SK-N-SH treated with all-trans-retinoic acid at 6 μM for 48 hours (cell line): ENCODE measurements at regions not wholly inside any gene's neighbourhood (a gene's known extent, or its start where the extent isn't known, plus 50 kb on each side); places are given as distances from the start of the nearest gene placed in this dataset.

Experiments used
- ARNTL ChIP-seq: fragments of 450-650 bp; formaldehyde crosslinking; IDR thresholded peaks from 2 replicates; pipeline ENCODE4 v1.5.0; 2020; ENCODE audit warnings: low read depth, mild to moderate bottlenecking, moderate library complexity, borderline replicate concordance
- GLIS3 ChIP-seq: fragments of 250-450 bp; sonication (Bioruptor Pico); IDR thresholded peaks from 2 replicates; pipeline ENCODE4 v1.5.0; 2020; ENCODE audit warnings: mild to moderate bottlenecking, moderate library complexity
- ISL1 ChIP-seq: fragments of 250-450 bp; sonication (Bioruptor Pico); IDR thresholded peaks from 2 replicates; pipeline ENCODE4 v2.1.2; 2022; ENCODE audit warnings: mild to moderate bottlenecking, moderate library complexity
- PPARA ChIP-seq: fragments of 250-450 bp; sonication (Bioruptor Pico); IDR thresholded peaks from 2 replicates; pipeline ENCODE4 v1.5.0; 2020; ENCODE audit warnings: mild to moderate bottlenecking, borderline replicate concordance
- ZC3H10 ChIP-seq: fragments of 250-450 bp; sonication (Bioruptor Pico); IDR thresholded peaks from 2 replicates; pipeline ENCODE4 v1.5.1; 2021; ENCODE audit warnings: mild to moderate bottlenecking, moderate library complexity
- TF ChIP-seq, protein P1 (sequence below): fragments of 250-450 bp; sonication (Bioruptor Pico); IDR thresholded peaks from 2 replicates; pipeline ENCODE4 v1.5.1; 2021; ENCODE audit warnings: mild to moderate bottlenecking, moderate library complexity
- TF ChIP-seq, protein P2 (sequence below): fragments of 250-450 bp; sonication (Bioruptor Pico); IDR thresholded peaks from 2 replicates; pipeline ENCODE4 v1.8.0; 2020; ENCODE audit warnings: mild to moderate bottlenecking, moderate library complexity, borderline replicate concordance

DNA sequence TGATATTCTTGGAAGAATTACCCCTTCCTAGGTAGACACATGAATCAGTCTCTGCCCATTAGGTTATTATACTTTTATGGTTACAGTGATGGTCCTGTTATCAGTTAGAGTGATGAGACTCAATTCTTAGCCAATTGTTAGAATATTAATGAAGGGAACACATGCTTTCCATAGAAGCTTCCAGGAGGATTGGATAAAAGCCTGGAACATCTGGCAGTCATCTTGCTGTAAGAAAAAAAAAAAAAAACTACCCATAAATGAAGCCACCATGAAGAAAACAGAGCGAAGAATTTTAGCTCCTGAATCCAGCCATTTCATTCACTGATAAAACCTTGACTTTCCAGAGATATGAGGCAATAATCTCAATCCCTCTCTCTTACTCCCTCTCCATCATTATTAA lies 262.5 kb upstream of the GRIN3A start:
- TF ChIP-seq ZC3H10 (CRISPR knock-in tag): no peak
- no peak for TF ChIP-seq ARNTL
- no peak for TF ChIP-seq ISL1 (CRISPR knock-in tag)
- TF ChIP-seq GLIS3 (CRISPR knock-in tag): no peak
- TF ChIP-seq, protein P1, sequence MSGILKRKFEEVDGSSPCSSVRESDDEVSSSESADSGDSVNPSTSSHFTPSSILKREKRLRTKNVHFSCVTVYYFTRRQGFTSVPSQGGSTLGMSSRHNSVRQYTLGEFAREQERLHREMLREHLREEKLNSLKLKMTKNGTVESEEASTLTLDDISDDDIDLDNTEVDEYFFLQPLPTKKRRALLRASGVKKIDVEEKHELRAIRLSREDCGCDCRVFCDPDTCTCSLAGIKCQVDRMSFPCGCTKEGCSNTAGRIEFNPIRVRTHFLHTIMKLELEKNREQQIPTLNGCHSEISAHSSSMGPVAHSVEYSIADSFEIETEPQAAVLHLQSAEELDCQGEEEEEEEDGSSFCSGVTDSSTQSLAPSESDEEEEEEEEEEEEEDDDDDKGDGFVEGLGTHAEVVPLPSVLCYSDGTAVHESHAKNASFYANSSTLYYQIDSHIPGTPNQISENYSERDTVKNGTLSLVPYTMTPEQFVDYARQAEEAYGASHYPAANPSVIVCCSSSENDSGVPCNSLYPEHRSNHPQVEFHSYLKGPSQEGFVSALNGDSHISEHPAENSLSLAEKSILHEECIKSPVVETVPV (CRISPR knock-in tag): no peak
- TF ChIP-seq PPARA (CRISPR knock-in tag): no peak
- TF ChIP-seq, protein P2, sequence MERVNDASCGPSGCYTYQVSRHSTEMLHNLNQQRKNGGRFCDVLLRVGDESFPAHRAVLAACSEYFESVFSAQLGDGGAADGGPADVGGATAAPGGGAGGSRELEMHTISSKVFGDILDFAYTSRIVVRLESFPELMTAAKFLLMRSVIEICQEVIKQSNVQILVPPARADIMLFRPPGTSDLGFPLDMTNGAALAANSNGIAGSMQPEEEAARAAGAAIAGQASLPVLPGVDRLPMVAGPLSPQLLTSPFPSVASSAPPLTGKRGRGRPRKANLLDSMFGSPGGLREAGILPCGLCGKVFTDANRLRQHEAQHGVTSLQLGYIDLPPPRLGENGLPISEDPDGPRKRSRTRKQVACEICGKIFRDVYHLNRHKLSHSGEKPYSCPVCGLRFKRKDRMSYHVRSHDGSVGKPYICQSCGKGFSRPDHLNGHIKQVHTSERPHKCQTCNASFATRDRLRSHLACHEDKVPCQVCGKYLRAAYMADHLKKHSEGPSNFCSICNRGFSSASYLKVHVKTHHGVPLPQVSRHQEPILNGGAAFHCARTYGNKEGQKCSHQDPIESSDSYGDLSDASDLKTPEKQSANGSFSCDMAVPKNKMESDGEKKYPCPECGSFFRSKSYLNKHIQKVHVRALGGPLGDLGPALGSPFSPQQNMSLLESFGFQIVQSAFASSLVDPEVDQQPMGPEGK (CRISPR knock-in tag): no peak
